HAP-1 (cell line): ENCODE measurements at regions not wholly inside any gene's neighbourhood (a gene's known extent, or its start where the extent isn't known, plus 50 kb on each side); places are given as distances from the start of the nearest gene placed in this dataset.
A peak's percentile ranks its signal among the peaks of the same experiment; 100 is the strongest.

Experiments used
- DNase-seq, 2 experiments: peaks; one replicate each; pipeline ENCODE4 v3.0.0-alpha.2; 2016 to 2020; ENCODE audit warnings: low spot score in 2 of 2
- H3K27me3 ChIP-seq: fragments of 250-450 bp; sonication (Bioruptor Pico); 2 replicates; pipeline ENCODE4 v1.5.1; 2020; ENCODE audit warnings: low read depth, mild to moderate bottlenecking, moderate library complexity
- H3K36me3 ChIP-seq: fragments of 250-450 bp; sonication (Bioruptor Pico); replicated peaks from 2 replicates; pipeline ENCODE4 v1.5.1; 2020; ENCODE audit warnings: mild to moderate bottlenecking
- H3K4me1 ChIP-seq: fragments of 250-450 bp; sonication (Bioruptor Pico); 2 replicates; pipeline ENCODE4 v1.5.1; 2020; ENCODE audit warnings: mild to moderate bottlenecking
- H3K4me3 ChIP-seq: fragments of 250-450 bp; sonication (Bioruptor Pico); 2 replicates; pipeline ENCODE4 v1.5.1; 2020; ENCODE audit warnings: mild to moderate bottlenecking, moderate library complexity
- H3K9me3 ChIP-seq: fragments of 250-450 bp; sonication (Bioruptor Pico); 2 replicates; pipeline ENCODE4 v1.5.1; 2020; ENCODE audit warnings: mild to moderate bottlenecking, moderate library complexity
- in situ Hi-C: fragments of 300-500 bp; cut with MboI; formaldehyde crosslinking; loops from 3 replicates; pipeline ENCODE4 v1.14.3; 2020; ENCODE audit warnings: low sequenced_read_pairs, inconsistent platforms, mixed read lengths

GRCh38 chr10:129325893-129326292 is 141.1 kb upstream of the MGMT start:
- in situ Hi-C loops, result no loop called here
- no peaks in the 10 kb centered on the region for H3K9me3 ChIP-seq
- no peaks in the 10 kb centered on the region for H3K36me3 ChIP-seq

GRCh38 chr10:129328546-129328945 is 138.5 kb upstream of the MGMT start:
- in situ Hi-C loops, result no loop called here
- DNase-seq, result no peak
- no peaks in the 10 kb centered on the region for H3K27me3 ChIP-seq
- H3K4me3 ChIP-seq, result no peak overlapping the region
- H3K36me3 ChIP-seq, result no peaks in the 10 kb centered on the region
- H3K9me3 ChIP-seq, result no peaks in the 10 kb centered on the region
- no peaks in the 10 kb centered on the region for H3K4me1 ChIP-seq

More at GRCh38 chr10:129325893-129326292, 141.1 kb upstream of the MGMT start:
- no peaks in the 10 kb centered on the region for H3K4me1 ChIP-seq
- no peaks in the 10 kb centered on the region for H3K27me3 ChIP-seq
- H3K4me3 ChIP-seq, result no peak overlapping the region
- no peak for DNase-seq

GRCh38 chr10:129329385-129330055 is 137.5 kb upstream of the MGMT start:
- no peak for DNase-seq
- no peaks in the 10 kb centered on the region for H3K9me3 ChIP-seq
- no peak overlapping the region for H3K4me3 ChIP-seq
- no peaks in the 10 kb centered on the region for H3K4me1 ChIP-seq
- no peaks in the 10 kb centered on the region for H3K27me3 ChIP-seq
- no peaks in the 10 kb centered on the region for H3K36me3 ChIP-seq
- in situ Hi-C loops, result no loop called here

- H3K36me3 ChIP-seq, result no peaks in the 10 kb centered on the region
- DNase-seq, result no peak
- no peaks in the 10 kb centered on the region for H3K4me1 ChIP-seq
- no peak overlapping the region for H3K4me3 ChIP-seq
- in situ Hi-C loops, result no loop called here
- H3K9me3 ChIP-seq, result no peaks in the 10 kb centered on the region
- no peaks in the 10 kb centered on the region for H3K27me3 ChIP-seq
Observed at GRCh38 chr10:129330211-129330610, 136.8 kb upstream of the MGMT start.

GRCh38 chr10:129331207-129331838 is 135.7 kb upstream of the MGMT start:
- no peak for DNase-seq
- in situ Hi-C loops, result no loop called here
- H3K27me3 ChIP-seq, result no peaks in the 10 kb centered on the region
- no peaks in the 10 kb centered on the region for H3K9me3 ChIP-seq
- H3K36me3 ChIP-seq, result no peaks in the 10 kb centered on the region
- no peak overlapping the region for H3K4me3 ChIP-seq
- no peaks in the 10 kb centered on the region for H3K4me1 ChIP-seq

GRCh38 chr10:129331839-129332220 is 135.2 kb upstream of the MGMT start:
- no peak overlapping the region for H3K4me3 ChIP-seq
- no peaks in the 10 kb centered on the region for H3K36me3 ChIP-seq
- in situ Hi-C loops, result no loop called here
- no peaks in the 10 kb centered on the region for H3K9me3 ChIP-seq
- no peak for DNase-seq
- H3K4me1 ChIP-seq, result no peaks in the 10 kb centered on the region
- H3K27me3 ChIP-seq, result no peaks in the 10 kb centered on the region

- no peak overlapping the region for H3K4me3 ChIP-seq
- DNase-seq, result peak; percentile 8 to 46
- H3K27me3 ChIP-seq, result no peaks in the 10 kb centered on the region
- no peaks in the 10 kb centered on the region for H3K36me3 ChIP-seq
- in situ Hi-C loops, result no loop called here
- H3K9me3 ChIP-seq, result no peaks in the 10 kb centered on the region
- H3K4me1 ChIP-seq, result no peaks in the 10 kb centered on the region
Observed at GRCh38 chr10:129332476-129332875, 134.6 kb upstream of the MGMT start.

GRCh38 chr10:129333706-129334105 is 133.3 kb upstream of the MGMT start:
- Histone ChIP-seq H3K4me1 (no peaks in the 10 kb centered on the region), H3K4me3 (no peak overlapping the region), H3K9me3 (no peaks in the 10 kb centered on the region), H3K27me3 (no peaks in the 10 kb centered on the region), H3K36me3 (no peaks in the 10 kb centered on the region)
- in situ Hi-C loops, result no loop called here
- DNase-seq, result no peak

- no peak for DNase-seq
- Histone ChIP-seq H3K9me3 (no peaks in the 10 kb centered on the region), H3K4me1 (no peaks in the 10 kb centered on the region), H3K36me3 (no peaks in the 10 kb centered on the region), H3K27me3 (no peaks in the 10 kb centered on the region), H3K4me3 (no peak overlapping the region)
- in situ Hi-C loops, result no loop called here
Observed at GRCh38 chr10:129334266-129334665, 132.8 kb upstream of the MGMT start.

GRCh38 chr10:129335396-129335795 is 131.6 kb upstream of the MGMT start:
- in situ Hi-C loops, result no loop called here
- H3K4me1 ChIP-seq, result no peaks in the 10 kb centered on the region
- no peaks in the 10 kb centered on the region for H3K36me3 ChIP-seq
- no peak overlapping the region for H3K4me3 ChIP-seq
- no peak for DNase-seq
- H3K9me3 ChIP-seq, result no peaks in the 10 kb centered on the region
- H3K27me3 ChIP-seq, result no peaks in the 10 kb centered on the region

- Histone ChIP-seq H3K4me1 (no peaks in the 10 kb centered on the region), H3K36me3 (no peaks in the 10 kb centered on the region), H3K9me3 (no peaks in the 10 kb centered on the region), H3K27me3 (no peaks in the 10 kb centered on the region), H3K4me3 (no peak overlapping the region)
- DNase-seq, result no peak
- in situ Hi-C loops, result no loop called here
Observed at GRCh38 chr10:129335942-129336341, 131.1 kb upstream of the MGMT start.

GRCh38 chr10:129339191-129339590 is 127.8 kb upstream of the MGMT start:
- in situ Hi-C loops, result no loop called here

GRCh38 chr10:129339841-129340240 is 127.2 kb upstream of the MGMT start:
- Histone ChIP-seq H3K36me3 (no peaks in the 10 kb centered on the region), H3K4me1 (no peaks in the 10 kb centered on the region), H3K4me3 (no peak overlapping the region), H3K27me3 (no peaks in the 10 kb centered on the region), H3K9me3 (no peaks in the 10 kb centered on the region)
- DNase-seq, result no peak
- in situ Hi-C loops, result no loop called here

More at GRCh38 chr10:129339191-129339590, 127.8 kb upstream of the MGMT start:
- Histone ChIP-seq H3K36me3 (no peaks in the 10 kb centered on the region), H3K4me1 (no peaks in the 10 kb centered on the region), H3K27me3 (no peaks in the 10 kb centered on the region), H3K9me3 (no peaks in the 10 kb centered on the region), H3K4me3 (no peak overlapping the region)
- no peak for DNase-seq

GRCh38 chr10:129341087-129341486 is 126.0 kb upstream of the MGMT start:
- in situ Hi-C loops, result no loop called here
- Histone ChIP-seq H3K4me1 (no peaks in the 10 kb centered on the region), H3K36me3 (no peaks in the 10 kb centered on the region), H3K9me3 (no peaks in the 10 kb centered on the region), H3K4me3 (no peak overlapping the region), H3K27me3 (no peaks in the 10 kb centered on the region)
- no peak for DNase-seq

GRCh38 chr10:129342385-129342784 is 124.7 kb upstream of the MGMT start:
- in situ Hi-C loops, result no loop called here
- no peaks in the 10 kb centered on the region for H3K4me1 ChIP-seq
- no peaks in the 10 kb centered on the region for H3K27me3 ChIP-seq
- H3K4me3 ChIP-seq, result no peak overlapping the region
- DNase-seq, result no peak
- no peaks in the 10 kb centered on the region for H3K9me3 ChIP-seq
- H3K36me3 ChIP-seq, result no peaks in the 10 kb centered on the region
